H9 (cell line): ENCODE measurements at regions not wholly inside any gene's neighbourhood (a gene's known extent, or its start where the extent isn't known, plus 50 kb on each side); places are given as distances from the start of the nearest gene placed in this dataset.

ENCODE experiments used
- DNase-seq: peaks from one replicate; pipeline ENCODE4 v3.0.0-alpha.2; 2017
- H2AFZ ChIP-seq: one replicate; pipeline ENCODE4 v1.6.1; 2013; ENCODE audit warnings: mild to moderate bottlenecking, low read length, control low read depth, moderate library complexity
- H2AK5ac ChIP-seq: 2 replicates; pipeline ENCODE4 v1.6.1; 2013; ENCODE audit warnings: low read length, control low read depth, mixed read lengths; ENCODE audit not compliant: insufficient read length
- H2BK120ac ChIP-seq: one replicate; pipeline ENCODE4 v1.6.1; 2013; ENCODE audit warnings: low read depth, mild to moderate bottlenecking, low read length, control low read depth, inconsistent platforms; ENCODE audit not compliant: poor library complexity, severe bottlenecking
- H2BK12ac ChIP-seq: 2 replicates; pipeline ENCODE4 v1.6.1; 2013; ENCODE audit warnings: low read length, control low read depth, mixed read lengths, low read depth; ENCODE audit not compliant: insufficient read length
- H2BK15ac ChIP-seq: 2 replicates; pipeline ENCODE4 v1.6.1; 2013; ENCODE audit warnings: low read depth, low read length, control low read depth
- H2BK20ac ChIP-seq: one replicate; pipeline ENCODE4 v1.6.1; 2013; ENCODE audit warnings: low read depth, mild to moderate bottlenecking, low read length, control low read depth, inconsistent platforms; ENCODE audit not compliant: poor library complexity, severe bottlenecking
- H2BK5ac ChIP-seq: 2 replicates; pipeline ENCODE4 v1.6.1; 2013; ENCODE audit warnings: low read length, control low read depth, mixed read lengths; ENCODE audit not compliant: insufficient read length
- H3K14ac ChIP-seq: 2 replicates; pipeline ENCODE4 v1.6.1; 2013; ENCODE audit warnings: low read length, control low read depth; ENCODE audit not compliant: insufficient read depth
- H3K18ac ChIP-seq: 2 replicates; pipeline ENCODE4 v1.6.1; 2013; ENCODE audit warnings: low read depth, mild to moderate bottlenecking, mixed read lengths, low read length, control low read depth; ENCODE audit not compliant: insufficient read length
- H3K23ac ChIP-seq: 2 replicates; pipeline ENCODE4 v1.6.1; 2013; ENCODE audit warnings: low read length, control low read depth, mixed read lengths, low read depth; ENCODE audit not compliant: insufficient read length
- H3K23me2 ChIP-seq: 2 replicates; pipeline ENCODE4 v1.6.1; 2013; ENCODE audit warnings: low read depth, mild to moderate bottlenecking, mixed read lengths, low read length, control low read depth; ENCODE audit not compliant: insufficient read length, poor library complexity, severe bottlenecking
- H3K27ac ChIP-seq: 2 replicates; pipeline ENCODE4 v1.5.1; 2013; ENCODE audit warnings: low read length, control low read depth, mixed read lengths, low read depth; ENCODE audit not compliant: insufficient read length
- H3K27me3 ChIP-seq: 2 replicates; pipeline ENCODE4 v1.6.1; 2013; ENCODE audit warnings: low read length, control low read depth, inconsistent platforms; ENCODE audit not compliant: insufficient read depth
- H3K4ac ChIP-seq: 2 replicates; pipeline ENCODE4 v1.6.1; 2013; ENCODE audit warnings: low read depth, mild to moderate bottlenecking, control low read depth, inconsistent platforms, low read length, moderate library complexity
- H3K4me1 ChIP-seq: 2 replicates; pipeline ENCODE4 v1.6.1; 2013; ENCODE audit warnings: low read length, control low read depth, inconsistent platforms; ENCODE audit not compliant: insufficient read depth
- H3K4me2 ChIP-seq: 2 replicates; pipeline ENCODE4 v1.6.1; 2013; ENCODE audit warnings: low read length, control low read depth, mixed read lengths; ENCODE audit not compliant: insufficient read length, insufficient read depth
- H3K56ac ChIP-seq: 2 replicates; pipeline ENCODE4 v1.6.1; 2013; ENCODE audit warnings: low read depth, mild to moderate bottlenecking, mixed read lengths, low read length, control low read depth; ENCODE audit not compliant: insufficient read length
- H3K79me1 ChIP-seq: 2 replicates; pipeline ENCODE4 v1.6.1; 2013; ENCODE audit warnings: low read depth, mild to moderate bottlenecking, moderate library complexity, low read length, control low read depth, inconsistent platforms; ENCODE audit not compliant: insufficient read depth, poor library complexity, severe bottlenecking
- H3K79me2 ChIP-seq: 2 replicates; pipeline ENCODE4 v1.6.1; 2013; ENCODE audit warnings: low read length, control low read depth, inconsistent platforms; ENCODE audit not compliant: insufficient read depth
- H3K9ac ChIP-seq: 2 replicates; pipeline ENCODE4 v1.6.1; 2013; ENCODE audit warnings: low read length, control low read depth, mixed read lengths; ENCODE audit not compliant: insufficient read length; ENCODE audit errors: extremely low read depth
- H3K9me3 ChIP-seq: one replicate; pipeline ENCODE4 v1.6.1; 2013; ENCODE audit warnings: low read depth, low read length, inconsistent platforms; ENCODE audit not compliant: control insufficient read depth
- H3T11ph ChIP-seq: one replicate; pipeline ENCODE4 v1.6.1; 2013; ENCODE audit warnings: mild to moderate bottlenecking, low read length, control low read depth, inconsistent platforms
- H4K20me1 ChIP-seq: one replicate; pipeline ENCODE4 v1.6.1; 2013; ENCODE audit not compliant: control insufficient read depth, insufficient read length, insufficient read depth
- H4K5ac ChIP-seq: 2 replicates; pipeline ENCODE4 v1.6.1; 2013; ENCODE audit warnings: low read depth, mild to moderate bottlenecking, mixed read lengths, low read length, control low read depth; ENCODE audit not compliant: insufficient read length
- H4K8ac ChIP-seq: replicated peaks from 2 replicates; pipeline ENCODE4 v1.6.1; 2013; ENCODE audit warnings: low read length, control low read depth, mixed read lengths, low read depth; ENCODE audit not compliant: insufficient read length
- H4K91ac ChIP-seq: 2 replicates; pipeline ENCODE4 v1.6.1; 2013; ENCODE audit warnings: low read depth, mild to moderate bottlenecking, moderate library complexity, mixed read lengths, low read length, control low read depth; ENCODE audit not compliant: insufficient read length
- H3K27ac Mint-ChIP-seq, 3 experiments: 2 replicates in 2 of 3; 3 replicates in 1 of 3; pipeline ENCODE4 v1.8.0; 2020 to 2021; ENCODE audit warnings: mixed read lengths in 3 of 3, mild to moderate bottlenecking in 1 of 3, moderate library complexity in 1 of 3
- H3K27me3 Mint-ChIP-seq: 2 replicates; pipeline ENCODE4 v1.8.0; 2021; ENCODE audit warnings: low read depth, mild to moderate bottlenecking, moderate library complexity, mixed read lengths
- H3K36me3 Mint-ChIP-seq, 3 experiments: 2 replicates in 2 of 3; 3 replicates in 1 of 3; pipeline ENCODE4 v1.8.0; 2020 to 2021; ENCODE audit warnings: low read depth in 3 of 3, mixed read lengths in 3 of 3; ENCODE audit not compliant: insufficient read depth in 1 of 3
- H3K4me1 Mint-ChIP-seq, 2 experiments: 2 replicates each; pipeline ENCODE4 v1.8.0; 2020; ENCODE audit warnings: mixed read lengths in 2 of 2
- H3K4me3 Mint-ChIP-seq, 2 experiments: 2 replicates in 1 of 2; 3 replicates in 1 of 2; pipeline ENCODE4 v1.8.0; 2020 to 2021; ENCODE audit warnings: mild to moderate bottlenecking in 2 of 2, mixed read lengths in 2 of 2, moderate library complexity in 1 of 2
- H3K9me3 Mint-ChIP-seq, 2 experiments: 2 replicates in 1 of 2; 3 replicates in 1 of 2; pipeline ENCODE4 v1.8.0; 2020; ENCODE audit warnings: mild to moderate bottlenecking in 2 of 2, mixed read lengths in 2 of 2, moderate library complexity in 1 of 2
- CTCF ChIP-seq: fragments of 200-600 bp; sonication (generic); conservative IDR thresholded peaks from 3 replicates; pipeline ENCODE4 v1.8.0; 2021; ENCODE audit warnings: antibody characterized with exemption, mild to moderate bottlenecking
- WGBS: extraction: QIAGEN DNeasy Blood & Tissue Kit; methylation state at CpG from one replicate; pipeline ENCODE4 v1.1.7; 2013; ENCODE audit warnings: missing lambda C conversion rate, low lambda C conversion rate, mixed read lengths; ENCODE audit not compliant: insufficient read length; ENCODE audit errors: extremely low coverage; 5-methylcytosine and 5-hydroxymethylcytosine counted together

- TF ChIP-seq CTCF, result no peak
- no peak overlapping the region for H3T11ph ChIP-seq
- H3K9me3 Mint-ChIP-seq, result no peaks in the 10 kb centered on the region
- no peaks in the 10 kb centered on the region for H4K20me1 ChIP-seq
- no peak overlapping the region for H2BK15ac ChIP-seq
- no peaks in the 10 kb centered on the region for H3K79me1 ChIP-seq
- H3K4me1 Mint-ChIP-seq, result peaks cover 39 to 49% of the 10 kb centered on the region in 2 experiments
- peaks cover 7% of the 10 kb centered on the region; the same call in 1 of the 2 replicates for H3K4me1 ChIP-seq
- no peak overlapping the region for H4K91ac ChIP-seq
- H3K4ac ChIP-seq, result no peak overlapping the region
- no peak overlapping the region for H2AK5ac ChIP-seq
- H3K79me2 ChIP-seq, result no peaks in the 10 kb centered on the region
- no peak overlapping the region for H2BK120ac ChIP-seq
- no peak overlapping the region for H3K18ac ChIP-seq
- H3K36me3 Mint-ChIP-seq, result no peaks in the 10 kb centered on the region
- H2BK12ac ChIP-seq, result no peak overlapping the region
- no peak overlapping the region; a peak in 1 of 7 replicates for H3K27ac Mint-ChIP-seq
- H3K4me3 Mint-ChIP-seq, result no peak overlapping the region
- no peak overlapping the region for H2BK20ac ChIP-seq
- no peak overlapping the region for H3K14ac ChIP-seq
- DNase-seq, result no peak
- H4K8ac ChIP-seq, result no peak overlapping the region
- no peaks in the 10 kb centered on the region for H3K23me2 ChIP-seq
- no peak overlapping the region for H3K27ac ChIP-seq
- H3K9ac ChIP-seq, result no peak overlapping the region
- H3K9me3 ChIP-seq, result no peaks in the 10 kb centered on the region
- no peak overlapping the region for H3K23ac ChIP-seq
- no peak overlapping the region for H3K4me2 ChIP-seq
- no peak overlapping the region for H3K56ac ChIP-seq
- no peaks in the 10 kb centered on the region for H3K27me3 ChIP-seq
- H4K5ac ChIP-seq, result no peak overlapping the region
- no peak overlapping the region for H2BK5ac ChIP-seq
- H3K27me3 Mint-ChIP-seq, result peaks cover 6% of the 10 kb centered on the region; the same call in 1 of the 2 replicates
- H2AFZ ChIP-seq, result no peak overlapping the region
- WGBS, result no CpG with 5 or more reads among the region's 12 CpGs
Measured at GRCh38 chr9:90965226-90966030, 163.8 kb downstream of the SYK start.
